HG03196 (cell line): ENCODE measurements at regions not wholly inside any gene's neighbourhood (a gene's known extent, or its start where the extent isn't known, plus 50 kb on each side); places are given as distances from the start of the nearest gene placed in this dataset.
"Not testable (repeated sequence)": the region's sequence is repeated elsewhere in the genome, so short reads cannot be mapped to it uniquely, and the experiment has no call there.

Experiments
- ATAC-seq: cut with Tn5 transposase; IDR thresholded peaks from one replicate; pipeline ENCODE4 v1.9.1; 2021; ENCODE audit not compliant: unreplicated experiment

DNA sequence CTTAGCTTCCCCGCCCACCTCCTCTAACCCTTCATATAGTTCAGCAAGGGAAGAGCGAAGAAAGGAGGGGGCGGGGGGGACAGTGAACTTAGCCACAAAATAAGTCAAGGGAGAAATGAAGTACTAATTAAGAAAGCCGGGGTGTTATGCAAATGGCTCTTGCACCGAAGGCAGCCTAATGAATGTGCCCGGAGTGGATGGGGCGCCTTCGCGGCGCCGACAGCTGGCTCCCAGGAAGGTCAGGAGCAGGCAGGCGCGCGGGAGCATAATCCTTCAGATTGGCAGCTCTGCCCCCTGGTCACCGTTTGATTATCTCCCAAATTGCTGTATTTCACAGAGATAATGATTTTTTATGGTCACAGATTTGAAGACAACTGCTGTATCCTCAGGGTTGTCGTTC lies 395.1 kb downstream of the TFAP2B start:
- ATAC-seq, result no peak

DNA sequence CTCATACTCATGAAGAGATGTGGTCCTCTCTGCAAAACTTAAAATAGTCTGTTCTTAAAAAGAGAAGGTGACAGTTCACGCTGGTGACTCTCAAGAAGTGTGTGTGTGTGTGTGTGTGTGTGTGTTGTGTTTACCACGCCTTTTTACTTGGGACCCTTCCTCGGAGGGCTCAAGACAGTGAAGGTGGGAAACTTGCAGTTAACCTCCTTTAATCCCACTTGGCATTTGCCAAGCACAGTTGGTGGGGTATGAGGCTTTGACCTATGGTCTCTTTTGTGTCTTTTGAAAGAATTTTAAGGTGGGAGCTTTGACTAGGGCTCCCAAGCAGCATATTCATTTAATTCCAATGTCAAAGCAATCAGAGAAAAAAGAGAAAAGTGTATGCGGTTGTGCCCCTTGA lies 395.8 kb downstream of the TFAP2B start:
- ATAC-seq, result no peak

DNA sequence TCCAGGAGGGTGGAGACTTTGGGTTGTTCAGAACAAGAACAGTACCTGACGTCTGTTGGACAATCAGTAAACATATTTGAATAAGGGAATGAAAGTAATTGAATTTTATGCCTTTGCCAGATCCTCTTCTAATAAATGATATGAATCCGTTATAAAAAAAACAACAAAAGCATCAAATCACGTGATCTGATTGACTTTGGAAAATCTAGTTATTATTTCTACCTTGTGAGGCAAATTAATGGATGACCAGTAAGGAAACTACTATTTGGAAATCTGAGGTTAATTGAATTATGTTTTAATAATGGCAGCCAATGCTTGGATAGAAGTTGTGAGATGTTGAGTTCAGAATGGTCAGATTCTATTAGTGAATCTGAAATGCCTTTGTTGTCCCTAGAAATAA lies 399.5 kb downstream of the TFAP2B start:
- ATAC-seq, result no peak

DNA sequence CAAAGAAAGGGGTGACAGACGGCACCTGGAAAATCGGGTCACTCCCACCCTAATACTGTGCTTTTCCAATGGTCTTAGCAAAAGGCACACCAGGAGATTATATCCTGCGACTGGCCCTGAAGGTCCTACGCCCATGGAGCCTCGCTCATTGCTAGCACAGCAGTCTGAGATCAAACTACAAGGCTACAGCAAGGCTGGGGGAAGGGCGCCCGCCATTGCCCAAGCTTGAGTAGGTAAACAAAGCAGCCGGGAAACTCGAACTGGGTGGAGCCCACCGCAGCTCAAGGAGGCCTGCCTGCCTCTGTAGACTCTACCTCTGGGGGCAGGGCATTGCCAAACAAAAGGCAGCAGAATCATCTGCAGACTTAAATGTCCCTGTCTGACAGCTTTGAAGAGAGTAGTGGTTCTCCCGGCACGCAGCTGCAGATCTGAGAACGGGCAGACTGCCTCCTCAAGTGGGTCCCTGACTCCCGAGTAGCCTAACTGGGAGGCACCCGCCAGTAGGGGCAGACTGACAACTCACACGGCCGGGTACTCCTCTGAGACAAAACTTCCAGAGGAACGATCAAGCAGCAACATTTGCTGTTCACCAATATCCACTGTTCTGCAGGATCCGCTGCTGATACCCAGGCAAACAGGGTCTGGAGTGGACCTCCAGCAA lies 406.0 kb downstream of the TFAP2B start:
- not testable (repeated sequence) for ATAC-seq

DNA sequence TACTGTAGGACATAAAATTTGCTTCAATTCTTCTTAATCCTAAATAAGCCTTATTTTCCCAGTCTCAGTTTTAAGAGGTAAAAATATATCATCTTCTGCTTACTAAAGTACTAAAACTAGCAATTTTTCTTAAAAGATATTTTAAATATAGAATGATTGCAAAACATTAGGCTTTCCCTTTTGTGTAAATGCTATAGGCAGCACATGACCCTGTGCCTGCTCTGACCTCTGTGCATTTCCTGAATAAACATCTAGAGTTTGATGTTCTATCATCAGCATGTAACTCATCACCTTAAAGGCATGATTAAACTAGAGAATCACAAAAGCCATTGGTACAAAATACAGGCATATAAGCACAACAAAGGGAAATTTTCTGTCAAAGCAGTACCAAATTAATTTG lies 422.7 kb downstream of the TFAP2B start:
- no peak for ATAC-seq

DNA sequence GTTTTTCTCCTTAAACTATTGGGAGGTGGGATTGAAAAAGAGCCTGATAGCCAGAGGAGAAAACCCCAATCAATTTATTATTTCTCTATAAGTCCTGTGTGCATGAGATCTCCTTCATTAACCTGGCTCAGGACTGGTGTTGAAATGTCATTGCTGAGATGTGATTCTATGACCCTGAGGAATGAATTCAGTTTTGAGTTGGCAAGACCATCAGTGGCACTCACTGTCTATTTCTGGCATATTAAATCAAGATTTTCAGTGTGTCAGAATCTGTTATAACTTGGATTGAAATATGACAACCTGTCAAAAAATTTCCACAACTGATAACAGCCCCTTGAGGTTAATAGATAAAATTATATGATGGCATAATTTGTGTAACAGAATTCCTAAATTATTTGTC lies 431.1 kb downstream of the TFAP2B start:
- no peak for ATAC-seq

DNA sequence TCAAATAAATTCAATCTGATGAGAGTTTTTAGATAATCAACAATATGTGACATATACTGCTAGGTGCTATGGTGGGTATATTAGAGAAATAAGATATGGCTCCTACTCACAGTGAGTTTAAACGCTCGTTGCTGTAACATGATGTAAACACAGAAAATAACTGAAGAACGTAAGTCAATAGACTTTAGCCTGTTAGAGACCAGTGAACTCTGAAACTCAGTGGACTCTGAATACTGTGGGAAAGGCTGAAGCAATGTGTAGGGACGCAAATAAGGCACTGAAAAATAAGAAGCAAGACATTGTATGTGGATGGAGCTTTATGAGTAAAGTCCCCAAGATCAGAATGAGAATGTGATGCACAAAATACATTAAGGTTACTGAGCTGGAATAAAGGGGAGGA lies 431.6 kb downstream of the TFAP2B start:
- no peak for ATAC-seq

DNA sequence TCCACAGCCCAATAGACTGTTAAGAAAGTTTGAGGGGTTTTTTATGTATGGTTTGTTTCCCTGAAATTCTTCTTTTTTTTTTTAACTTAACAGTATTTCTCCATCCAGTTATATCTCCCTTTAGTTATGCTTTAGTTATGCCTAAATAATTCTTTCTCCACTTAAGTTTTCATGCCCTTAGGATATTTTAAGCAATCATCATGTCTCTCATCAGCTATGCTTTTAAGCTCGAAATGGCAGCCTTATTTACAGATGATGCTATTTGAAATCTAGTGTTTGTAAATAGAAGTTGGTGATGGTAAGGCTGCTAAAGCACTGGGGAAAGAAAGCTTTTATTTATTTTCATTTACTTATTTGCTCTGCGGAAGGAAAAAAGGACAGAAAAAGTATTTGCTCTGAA lies 439.3 kb downstream of the TFAP2B start:
- no peak for ATAC-seq

DNA sequence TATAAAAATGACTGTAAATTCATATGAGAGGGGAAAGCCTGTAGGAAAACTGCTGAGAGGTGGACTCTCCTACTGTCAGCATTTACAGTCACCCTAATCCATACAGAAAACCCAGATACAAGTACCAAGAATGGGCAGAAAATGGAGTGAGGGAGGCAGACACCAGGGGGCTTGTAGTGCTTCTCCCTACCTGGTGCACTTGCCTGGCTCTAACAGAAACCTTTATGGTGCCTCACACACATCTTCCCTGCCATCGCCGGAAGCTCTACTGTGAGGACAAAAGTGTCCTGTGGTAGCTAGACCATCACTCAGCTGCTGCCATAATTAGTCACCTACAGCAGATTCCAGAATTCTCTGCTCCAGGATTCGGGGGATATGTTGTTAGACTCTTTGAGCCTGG lies 441.3 kb downstream of the TFAP2B start:
- ATAC-seq, result no peak

DNA sequence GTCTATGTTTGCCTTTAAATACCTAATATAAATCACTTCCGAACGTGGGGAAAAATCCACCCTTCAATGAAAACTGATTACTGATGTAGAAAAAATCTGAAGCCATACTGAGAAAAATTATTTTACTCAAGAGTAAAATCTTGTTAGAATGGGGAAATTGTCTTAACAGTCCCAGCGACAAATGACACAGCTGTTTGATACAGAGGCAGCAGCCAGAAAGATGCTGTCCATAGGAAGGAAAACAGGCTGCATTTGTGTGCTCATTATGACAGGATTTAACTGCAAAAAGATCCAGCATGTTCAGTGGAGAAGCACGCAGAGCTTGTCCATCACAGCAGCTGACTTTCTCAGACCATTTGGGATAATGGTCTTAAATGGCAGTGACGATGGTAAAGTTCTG lies 443.0 kb downstream of the TFAP2B start:
- ATAC-seq, result no peak

DNA sequence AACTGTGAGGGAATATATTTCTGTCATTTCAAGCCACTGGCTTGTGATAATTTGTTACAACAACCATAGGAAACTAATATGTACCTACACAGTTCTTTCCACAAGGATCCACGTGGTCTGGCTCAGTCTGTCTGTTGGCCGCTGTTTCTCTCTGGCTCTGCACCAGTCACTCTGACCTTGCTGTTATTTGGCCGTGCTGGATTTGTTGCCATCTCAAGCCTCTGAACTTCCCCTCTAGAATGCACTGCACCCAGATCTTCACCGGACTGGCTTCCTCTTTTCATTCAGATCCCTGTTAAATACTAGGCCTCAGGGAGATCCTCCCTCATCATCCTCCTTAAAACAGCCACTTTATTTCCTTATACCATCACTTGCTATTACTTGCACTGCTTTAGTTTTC lies 446.8 kb downstream of the TFAP2B start:
- no peak for ATAC-seq

DNA sequence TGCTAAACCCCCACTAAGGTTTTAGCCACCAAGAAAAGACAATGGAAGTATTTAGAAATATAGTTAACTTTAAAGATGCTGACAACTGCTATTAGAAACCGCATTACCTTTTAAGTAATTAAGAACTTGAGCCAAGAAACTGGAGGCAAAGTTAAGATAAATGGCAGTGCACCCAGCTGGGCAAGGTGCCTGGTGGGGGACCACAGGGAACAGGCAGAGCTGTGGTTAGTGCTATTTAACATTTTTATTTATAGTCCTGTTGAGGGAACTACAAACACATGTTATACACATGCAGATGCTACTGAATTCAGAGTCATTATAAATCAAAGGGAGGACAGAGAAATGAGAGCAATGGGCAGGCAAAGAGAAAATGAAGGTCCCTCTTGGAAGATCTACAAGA lies 447.9 kb downstream of the TFAP2B start:
- ATAC-seq, result no peak

DNA sequence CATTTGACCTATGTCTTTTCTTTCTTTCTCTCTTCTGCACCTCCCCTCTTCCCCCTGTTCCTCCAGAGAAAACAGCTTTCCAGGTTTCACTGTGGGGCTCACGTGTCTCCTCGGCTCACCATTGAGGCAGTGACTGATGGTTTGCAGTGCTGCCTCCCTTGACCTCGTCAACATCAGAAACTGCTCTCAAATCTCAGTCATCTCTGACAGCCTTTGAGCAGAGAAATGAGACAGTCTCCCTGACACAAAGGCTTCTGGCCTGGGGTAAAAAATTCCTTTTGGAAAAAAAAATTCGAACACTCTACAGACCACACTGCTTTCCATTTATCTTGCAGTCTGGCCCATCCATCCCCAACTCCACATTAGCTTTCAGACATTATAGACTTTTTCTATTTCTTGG lies 450.0 kb downstream of the TFAP2B start:
- no peak for ATAC-seq

DNA sequence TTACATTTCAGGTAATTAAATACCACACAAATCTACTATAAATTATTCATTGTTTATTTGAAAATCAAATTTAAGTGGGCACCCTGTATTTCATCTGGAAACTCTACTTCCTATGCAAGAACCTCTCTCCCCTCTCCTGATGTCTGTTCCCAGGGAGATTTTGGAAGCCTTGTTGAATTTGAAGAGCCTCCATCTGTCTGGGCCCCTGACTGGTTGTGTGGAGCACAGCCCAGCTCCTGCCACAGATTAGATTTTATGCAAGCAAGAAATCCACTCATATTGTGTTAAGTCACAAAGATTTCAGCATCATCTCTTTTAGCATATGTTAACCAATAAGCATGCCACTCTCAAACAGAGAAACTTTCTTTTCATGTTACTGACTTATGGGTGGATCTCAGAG lies 451.2 kb downstream of the TFAP2B start:
- no peak for ATAC-seq

DNA sequence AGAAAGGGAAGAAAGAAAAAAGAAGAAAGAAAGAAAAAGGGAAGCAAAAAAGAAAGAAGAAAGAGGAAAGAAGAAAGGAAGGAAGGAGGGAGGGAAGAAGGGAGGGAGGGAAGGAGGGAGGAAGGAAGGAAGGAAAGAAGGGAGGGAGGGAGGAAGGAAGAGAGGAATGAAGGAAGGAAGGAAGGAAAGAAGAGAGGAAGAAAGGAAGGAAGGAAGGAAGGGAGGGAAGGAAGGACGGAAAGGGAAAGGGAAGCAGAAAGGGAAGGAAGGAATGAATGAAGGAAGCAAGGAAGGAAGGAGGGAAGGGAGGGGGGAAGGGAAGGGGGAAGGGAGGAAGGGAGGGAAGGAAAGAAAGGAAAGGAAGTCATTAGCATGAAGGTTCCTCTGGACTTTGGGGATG lies 452.9 kb downstream of the TFAP2B start:
- ATAC-seq, result no peak

DNA sequence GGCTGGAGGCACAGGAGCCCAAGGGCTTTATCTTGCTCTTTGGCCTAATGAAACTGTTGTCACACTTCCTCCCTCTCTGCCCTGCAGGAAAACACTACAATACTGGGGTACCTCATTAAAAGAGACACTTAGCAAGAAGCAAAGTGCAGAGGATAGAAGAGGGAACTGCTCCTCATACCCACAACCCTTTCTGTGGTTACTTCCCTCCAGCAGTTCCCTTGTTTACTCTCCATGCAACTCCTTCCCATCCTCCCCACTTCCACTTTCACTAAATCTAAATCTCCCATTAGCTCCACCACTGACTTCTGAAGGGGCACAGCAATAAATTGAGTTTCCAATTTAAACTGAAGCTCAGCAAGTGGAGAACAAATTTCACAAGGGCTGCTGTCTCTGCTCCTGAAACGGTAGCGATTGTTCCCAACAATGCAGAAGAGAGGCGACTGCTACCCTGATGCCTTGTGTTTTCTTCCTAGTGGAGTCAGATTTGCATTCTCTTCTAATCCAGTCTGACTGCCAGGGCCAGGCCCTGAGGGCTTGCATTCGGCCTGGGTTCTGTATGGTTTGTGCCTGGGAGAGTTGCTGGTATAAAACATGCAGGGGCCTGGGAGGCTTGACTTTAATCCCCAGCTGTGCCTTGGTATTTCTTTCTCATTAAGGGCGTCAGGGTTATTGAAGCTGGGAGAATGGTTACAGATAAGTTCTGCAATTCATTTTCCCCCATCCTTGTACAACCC lies 454.7 kb downstream of the TFAP2B start:
- ATAC-seq, result no peak

DNA sequence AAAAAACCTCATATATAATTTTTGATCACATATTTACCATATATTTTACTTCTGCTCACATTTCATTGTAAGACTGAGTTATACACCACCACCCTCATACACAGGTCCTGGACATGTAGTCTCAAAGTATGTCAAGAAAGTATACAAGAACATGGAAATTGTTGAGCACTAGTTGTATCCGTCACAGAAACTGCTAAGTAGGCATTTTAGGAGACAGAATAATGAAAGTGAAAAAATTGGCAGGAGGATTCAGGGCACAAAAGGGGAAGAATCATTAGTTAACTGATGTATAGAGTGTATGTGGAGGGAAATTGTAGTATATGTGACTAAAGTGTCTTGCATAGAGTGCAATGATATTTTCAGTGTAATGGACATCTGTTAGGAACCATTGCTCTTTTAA lies 458.8 kb downstream of the TFAP2B start:
- no peak for ATAC-seq

DNA sequence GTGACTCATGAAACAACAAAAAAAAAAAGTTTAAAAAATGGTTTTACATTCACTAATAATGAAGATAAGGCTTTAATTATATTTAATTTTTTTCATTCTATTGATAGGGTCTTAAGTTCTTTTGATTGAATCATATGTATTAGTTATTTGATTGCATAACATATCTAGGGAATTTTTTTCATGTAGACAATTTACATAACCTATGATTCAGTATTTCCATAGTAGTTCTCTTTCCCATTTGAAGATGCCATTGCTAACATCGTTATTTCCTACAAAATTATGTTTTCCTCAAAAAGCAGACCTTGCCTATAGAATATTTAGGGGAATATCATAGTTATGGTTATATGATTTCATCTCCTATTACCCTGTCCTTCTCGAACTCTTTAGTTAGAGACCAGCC lies 463.4 kb downstream of the TFAP2B start:
- ATAC-seq, result no peak

DNA sequence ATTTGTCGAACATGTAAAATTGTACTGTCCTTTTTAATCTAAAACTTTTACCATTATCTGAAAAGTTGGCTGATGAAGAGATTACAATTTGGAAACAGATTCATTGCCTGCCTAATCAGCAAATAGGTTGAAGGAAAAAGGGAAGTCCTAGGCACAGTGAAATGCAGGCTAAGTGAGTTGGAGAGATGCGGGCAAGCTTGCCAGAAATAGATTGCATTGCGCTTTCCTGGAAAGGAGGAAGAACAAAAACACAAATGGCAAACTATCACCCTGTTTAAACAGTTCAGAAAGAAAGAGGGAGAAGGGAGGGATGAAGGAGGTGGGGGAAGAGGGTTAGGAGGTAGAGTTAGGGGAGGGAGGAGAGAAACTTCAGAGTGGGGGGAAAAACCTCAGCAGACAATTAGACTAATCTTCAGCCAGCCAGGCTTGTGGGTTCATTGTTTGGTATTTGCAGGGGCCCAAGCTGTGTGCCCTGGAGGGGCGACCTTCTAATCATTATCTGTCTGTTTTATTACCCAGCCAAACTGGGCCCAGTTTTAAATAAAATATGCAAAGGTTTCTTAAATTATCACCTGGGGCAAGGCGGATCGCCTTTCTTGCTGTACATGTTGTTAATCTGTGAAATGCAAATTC lies 465.2 kb downstream of the TFAP2B start:
- ATAC-seq, result no peak

DNA sequence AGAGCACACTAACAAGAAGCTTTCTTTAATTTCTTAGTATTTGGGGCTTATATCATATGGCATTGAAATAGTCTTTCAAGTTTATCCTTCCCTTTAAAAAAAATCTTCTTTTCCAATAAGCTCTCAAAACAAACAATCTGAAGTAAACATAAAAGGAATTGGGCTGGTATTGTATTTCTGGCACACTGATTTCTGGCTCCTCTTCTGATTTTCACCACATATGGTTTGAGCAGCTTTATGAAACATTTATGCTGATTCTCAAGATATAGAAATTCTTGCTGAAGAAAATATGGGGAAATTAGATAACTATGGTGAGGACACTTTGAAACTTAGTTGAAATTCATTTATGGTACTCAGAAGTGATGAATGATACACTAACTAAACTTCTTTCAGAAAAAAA lies 467.2 kb downstream of the TFAP2B start:
- ATAC-seq, result no peak

DNA sequence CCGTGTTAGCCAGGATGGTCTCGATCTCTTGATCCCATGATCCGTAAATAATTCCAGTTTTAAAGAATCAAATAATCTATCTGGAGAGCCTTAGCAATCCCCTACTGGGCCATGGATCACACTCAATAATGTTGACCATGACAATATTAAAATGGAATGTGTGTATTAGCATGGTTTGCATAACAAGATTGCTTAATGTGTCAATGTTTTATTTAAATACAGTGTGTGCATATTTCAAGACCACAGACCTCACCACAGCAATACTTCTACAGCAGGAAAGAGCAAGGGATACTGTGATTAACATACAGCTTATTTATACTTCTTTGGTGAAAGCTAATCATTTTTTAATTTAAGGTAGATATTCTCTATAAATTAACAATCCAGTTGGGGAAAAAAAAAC lies 470.4 kb downstream of the TFAP2B start:
- no peak for ATAC-seq

DNA sequence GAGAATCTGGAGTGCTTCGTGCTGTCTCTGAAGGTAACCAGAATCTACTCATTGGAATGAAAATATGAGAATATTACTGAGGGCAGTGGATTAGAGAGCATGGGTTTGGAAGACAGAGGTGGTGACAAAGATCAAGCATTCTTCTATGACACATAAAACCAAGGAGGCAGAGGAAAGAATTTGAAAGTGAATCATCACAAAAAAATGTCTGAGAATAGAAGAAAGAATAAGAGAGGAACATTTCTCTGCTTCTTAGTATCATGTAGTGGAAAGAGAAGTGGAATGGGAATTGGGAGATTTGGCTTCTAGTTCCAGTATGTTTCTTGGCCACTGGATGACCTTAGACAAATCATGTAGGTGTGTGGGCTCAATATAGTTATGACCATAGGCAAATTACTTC lies 474.0 kb downstream of the TFAP2B start:
- ATAC-seq, result no peak
